GM18517 (cell line): ENCODE measurements at regions not wholly inside any gene's neighbourhood (a gene's known extent, or its start where the extent isn't known, plus 50 kb on each side); places are given as distances from the start of the nearest gene placed in this dataset.
"Not testable (repeated sequence)": the region's sequence is repeated elsewhere in the genome, so short reads cannot be mapped to it uniquely, and the experiment has no call there.

Experiments
- ATAC-seq: cut with Tn5 transposase; IDR thresholded peaks from one replicate; pipeline ENCODE4 v1.9.1; 2021; ENCODE audit warnings: mild to moderate bottlenecking, moderate library complexity; ENCODE audit not compliant: unreplicated experiment

DNA sequence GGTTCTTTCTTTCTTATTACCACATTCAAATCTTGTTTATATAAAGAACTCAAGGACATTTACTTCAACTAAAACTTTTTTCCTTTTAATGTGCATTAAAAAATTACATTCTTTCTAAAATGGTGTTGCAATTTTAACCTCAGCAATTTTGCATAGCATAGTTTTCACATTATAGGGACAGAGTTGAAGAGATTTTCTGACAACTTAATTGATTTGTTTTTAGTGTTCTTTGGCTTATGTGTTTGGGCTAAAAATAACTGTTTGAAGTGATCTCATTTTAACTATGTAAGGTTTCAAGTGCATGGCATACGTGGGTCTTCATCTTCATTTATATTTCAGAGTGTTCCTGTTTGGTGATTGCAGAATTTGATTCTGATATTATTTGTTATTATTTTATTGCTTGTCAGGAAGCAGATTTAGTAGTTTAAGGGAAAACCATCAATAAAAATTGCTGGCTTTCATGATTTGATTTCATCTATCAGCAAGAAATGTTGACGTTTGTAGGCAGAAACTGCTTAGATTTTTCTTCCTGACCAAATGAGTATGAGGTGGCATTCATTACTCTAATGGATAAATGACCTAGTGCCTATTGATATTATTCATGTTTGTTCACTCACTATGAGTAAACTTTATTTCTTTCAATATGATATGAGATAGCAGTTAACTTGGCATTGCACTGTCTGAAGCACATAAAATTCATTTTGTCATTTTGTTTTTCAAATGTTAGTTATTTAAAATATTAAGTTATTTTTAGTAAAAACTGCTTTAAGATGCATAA, 398.4 kb downstream of the NUP35 start:
- no peak for ATAC-seq

DNA sequence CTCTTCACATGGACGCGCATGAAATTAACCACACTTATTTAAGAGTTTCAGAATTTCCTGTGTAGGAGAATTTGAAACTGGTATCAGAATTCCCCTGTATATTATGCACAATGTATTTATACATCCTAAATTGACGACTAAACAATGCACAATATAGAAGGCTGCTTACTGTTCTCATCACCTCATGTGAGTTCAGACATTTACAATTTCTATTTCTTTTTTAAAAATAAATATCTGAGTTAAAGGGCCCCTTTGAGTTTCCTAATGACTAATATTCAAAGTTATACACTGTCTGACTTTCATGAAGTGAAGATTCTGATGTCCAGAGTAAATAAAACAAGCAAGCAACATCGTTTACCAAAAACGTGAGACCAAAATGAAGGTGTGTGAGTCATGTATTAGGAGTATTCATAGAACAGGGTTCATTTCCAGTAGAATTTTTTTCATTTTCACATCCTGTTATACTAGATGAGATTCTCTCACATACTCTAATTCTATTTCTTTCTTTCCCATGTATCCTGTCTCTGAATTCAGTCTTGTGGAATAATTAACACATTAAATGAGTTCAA, 406.2 kb downstream of the NUP35 start:
- ATAC-seq: peak; percentile 83

DNA sequence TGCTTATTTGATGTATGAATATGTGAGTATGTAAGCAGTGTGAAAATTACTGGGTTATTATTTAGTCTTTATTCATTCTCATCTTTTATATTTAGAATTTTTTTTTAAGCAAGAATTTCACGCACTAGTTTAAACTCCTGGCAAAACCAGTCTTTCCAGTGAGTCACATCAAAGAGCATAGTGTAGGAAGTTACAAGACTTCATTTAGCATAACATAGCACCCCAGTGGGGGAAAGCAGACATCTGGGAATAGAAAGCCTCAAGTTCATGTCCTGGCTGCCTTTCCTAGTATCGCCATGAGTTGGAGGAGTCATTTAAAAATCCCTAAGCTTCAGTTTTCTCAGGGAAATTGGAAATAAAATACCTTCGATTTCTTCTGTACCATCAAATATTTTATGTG, 408.3 kb downstream of the NUP35 start:
- ATAC-seq: no peak

DNA sequence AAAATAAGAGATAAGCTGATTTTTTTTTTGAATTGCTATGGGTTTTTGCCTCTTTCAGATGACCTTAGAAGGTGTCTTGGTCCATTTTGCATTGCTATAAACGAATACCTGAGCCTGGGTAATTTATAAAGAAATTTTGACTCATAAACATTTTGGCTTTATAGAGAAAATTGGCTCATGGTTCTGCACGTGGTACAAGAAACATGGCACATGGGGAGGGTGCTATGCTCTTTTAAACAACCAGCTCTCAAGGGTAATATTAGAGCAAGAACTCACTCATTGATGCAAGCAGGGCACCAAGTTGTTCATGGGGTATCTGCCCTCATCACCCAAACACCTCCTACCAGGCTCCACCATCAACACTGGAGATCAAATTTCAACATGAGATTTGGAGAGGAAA, 408.8 kb downstream of the NUP35 start:
- ATAC-seq: no peak

DNA sequence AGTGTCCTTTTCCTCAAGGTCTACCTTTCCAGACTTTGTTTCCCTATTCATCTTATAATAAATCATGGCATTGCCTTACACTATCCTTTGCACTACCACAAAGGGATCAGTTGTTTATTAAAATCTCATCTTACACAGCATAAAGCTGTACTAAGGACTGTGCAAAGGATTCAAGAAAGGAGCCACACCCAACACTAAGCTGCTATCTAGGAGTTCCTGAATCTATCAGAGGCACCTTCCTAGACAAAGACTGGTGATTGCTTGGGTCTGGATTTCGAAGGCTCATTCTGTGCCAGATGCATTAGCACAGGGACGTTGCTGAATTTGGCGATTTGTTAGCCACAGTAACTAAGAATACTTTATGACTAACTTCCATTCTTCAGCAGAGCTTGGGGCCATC, 412.0 kb downstream of the NUP35 start:
- ATAC-seq: no peak

DNA sequence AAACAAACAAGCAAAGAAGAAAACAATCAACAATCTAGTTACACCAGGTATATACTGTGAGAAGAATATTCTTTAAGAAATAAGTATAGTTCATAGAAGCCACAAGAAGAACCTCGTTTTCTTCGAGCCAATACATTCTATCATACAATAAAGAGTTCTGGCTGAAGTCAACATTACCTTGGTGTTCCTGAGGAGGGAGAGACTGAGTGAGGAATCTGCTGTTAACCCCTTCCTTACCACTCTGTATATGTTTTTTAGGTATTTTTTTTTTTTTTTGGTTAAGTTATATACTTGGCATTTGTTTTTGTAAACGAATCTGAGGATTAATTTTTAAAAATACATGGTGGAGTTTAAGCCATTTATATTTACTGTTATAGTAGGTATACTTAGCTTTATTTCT, 412.5 kb downstream of the NUP35 start:
- ATAC-seq: no peak

DNA sequence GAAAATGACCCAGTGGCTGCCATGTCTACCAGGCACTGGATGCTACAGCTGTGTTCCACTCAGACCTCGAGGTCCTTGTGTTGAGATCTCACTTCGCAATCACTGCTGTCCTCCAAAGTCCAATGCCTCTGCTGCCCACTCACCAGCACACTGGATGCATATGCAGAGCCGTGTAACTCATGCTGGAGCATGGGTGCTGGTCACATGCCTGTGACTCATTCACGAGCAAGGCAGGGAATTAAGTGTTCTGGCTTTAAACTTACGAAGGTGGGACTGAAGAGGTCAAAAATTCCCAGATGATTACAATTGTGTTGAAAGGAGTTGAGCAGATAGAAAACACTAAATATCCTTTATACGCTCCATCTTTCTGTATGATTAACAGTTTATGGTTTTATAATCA, 417.5 kb downstream of the NUP35 start:
- no peak for ATAC-seq

DNA sequence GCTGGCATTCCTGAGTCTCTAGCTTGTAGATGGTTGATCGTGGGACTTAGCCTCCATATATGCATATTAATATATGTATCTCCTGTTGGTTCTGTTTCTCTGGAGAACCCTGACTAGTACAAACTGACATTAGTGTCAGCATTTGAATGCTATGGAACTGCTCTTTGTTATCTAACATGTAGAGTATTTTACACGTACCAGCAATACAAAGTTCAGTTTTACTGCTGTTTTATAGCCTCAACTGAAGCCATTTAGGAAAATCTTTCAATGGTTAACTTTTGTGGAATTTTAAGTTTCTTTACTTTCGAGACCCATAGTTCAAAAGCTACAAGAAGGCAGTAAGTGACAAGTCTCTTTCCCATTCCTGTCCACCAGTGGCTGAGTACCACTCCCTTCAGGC, 418.4 kb downstream of the NUP35 start:
- no peak for ATAC-seq

DNA sequence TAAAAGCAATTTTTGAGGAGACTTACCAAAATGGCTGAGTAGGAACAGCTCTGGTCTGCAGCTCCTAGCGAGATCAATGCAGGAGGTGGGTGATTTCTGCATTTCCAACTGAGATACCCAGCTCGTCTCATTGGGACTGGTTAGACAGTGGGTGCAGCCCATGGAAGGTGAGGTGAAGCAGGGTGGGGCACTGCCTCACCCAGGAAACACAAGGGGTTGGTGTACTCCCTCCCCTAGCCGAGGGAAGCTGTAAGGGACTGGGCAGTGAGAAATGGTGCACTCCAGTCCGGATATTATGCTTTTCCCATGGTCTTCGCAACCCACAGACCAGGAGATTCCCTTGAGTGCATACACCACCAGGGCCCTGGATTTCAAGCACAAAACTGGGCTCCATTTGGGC, 419.0 kb downstream of the NUP35 start:
- ATAC-seq: no peak

DNA sequence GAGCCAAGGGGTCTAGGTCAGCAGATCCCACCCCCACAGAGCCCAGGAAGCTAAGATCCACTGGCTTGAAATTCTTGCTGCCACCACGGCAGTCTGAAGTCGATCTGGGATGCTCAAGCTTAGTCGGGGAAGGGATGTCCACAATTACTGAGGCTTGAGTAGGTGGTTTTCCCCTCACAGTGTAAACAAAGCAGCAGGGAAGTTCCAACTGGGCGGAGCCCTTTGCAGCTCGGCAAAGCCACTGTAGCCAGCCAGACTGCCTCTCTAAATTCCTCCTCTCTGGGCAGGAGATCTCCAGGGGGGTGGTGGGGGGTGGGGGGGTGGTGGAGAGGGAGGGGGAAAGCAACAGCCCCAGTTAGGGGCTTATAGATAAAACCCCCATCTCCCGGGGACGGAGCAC, 419.5 kb downstream of the NUP35 start:
- peak; percentile 87 for ATAC-seq

DNA sequence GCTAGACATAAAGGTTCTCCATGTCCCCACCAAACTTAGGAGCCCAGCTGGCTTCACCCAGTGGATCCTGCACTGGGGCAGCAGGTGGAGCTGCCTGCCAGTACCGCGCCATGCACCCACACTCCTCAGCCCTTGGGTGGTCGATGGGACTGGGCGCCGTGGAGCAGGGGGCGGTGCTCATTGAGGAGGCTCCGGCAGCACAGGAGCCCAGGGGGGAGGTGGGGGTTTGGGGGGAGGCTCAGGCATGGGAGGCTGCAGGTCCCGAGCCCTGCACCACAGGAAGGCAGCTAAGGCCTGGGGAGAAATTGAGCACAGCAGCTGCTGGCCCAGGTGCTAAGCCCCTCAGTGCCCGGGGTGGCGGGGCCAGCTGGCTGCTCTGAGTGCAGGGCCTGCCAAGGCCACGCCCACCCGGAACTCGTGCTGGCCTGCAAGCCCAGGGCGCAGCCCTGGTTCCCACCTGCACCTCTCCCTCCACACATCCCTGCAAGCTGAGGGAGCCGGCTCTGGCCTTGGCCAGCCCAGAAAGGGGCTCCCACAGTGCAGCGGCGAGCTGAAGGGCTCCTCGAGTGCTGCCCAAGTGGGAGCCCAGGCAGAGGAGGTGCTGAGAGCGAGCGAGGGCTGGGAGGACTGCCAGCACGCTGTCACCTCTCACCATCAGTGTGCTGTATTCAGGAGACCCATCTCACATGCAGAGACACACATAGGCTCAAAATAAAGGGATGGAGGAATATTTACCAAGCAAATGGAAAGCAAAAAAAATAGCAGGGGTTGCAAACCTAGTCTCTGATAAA, 422.5 kb downstream of the NUP35 start:
- ATAC-seq: not testable (repeated sequence)

DNA sequence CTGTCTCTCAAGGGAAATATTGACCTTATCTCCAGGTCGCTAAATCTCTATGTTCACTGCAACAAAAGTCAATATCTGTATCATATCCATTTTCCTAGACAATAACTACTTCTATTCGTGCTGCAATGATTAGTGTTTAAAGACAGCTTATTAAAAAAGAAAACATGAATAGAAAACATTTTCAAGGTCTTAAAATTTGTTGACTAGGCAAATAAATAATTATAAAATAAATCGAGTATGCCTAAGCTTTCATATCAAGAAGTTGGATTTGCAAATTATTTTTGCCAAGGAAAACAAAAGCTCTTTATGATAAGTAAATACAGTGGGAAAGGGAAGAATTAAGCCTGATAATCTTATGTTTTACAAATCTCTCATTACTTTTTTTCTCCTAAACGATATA, 428.5 kb downstream of the NUP35 start:
- ATAC-seq: no peak

DNA sequence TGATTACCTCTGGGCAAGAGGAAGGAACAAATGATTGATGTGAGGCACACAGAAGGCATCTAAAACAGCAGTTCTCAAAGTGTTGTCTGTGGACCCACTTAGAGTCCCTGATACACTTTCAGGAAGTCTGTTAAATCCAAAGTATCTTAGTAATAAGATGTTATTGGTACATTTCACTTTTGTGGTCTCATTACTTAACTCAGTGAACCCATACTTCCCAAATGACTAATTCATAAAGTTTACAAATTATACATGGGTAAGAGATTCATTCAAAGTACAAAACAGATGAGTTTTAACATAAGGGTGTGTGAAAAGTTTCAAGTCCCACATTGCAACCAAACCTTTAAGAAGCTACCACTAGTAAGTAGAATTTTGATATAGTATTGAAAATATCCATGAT, 440.5 kb downstream of the NUP35 start:
- ATAC-seq: no peak

DNA sequence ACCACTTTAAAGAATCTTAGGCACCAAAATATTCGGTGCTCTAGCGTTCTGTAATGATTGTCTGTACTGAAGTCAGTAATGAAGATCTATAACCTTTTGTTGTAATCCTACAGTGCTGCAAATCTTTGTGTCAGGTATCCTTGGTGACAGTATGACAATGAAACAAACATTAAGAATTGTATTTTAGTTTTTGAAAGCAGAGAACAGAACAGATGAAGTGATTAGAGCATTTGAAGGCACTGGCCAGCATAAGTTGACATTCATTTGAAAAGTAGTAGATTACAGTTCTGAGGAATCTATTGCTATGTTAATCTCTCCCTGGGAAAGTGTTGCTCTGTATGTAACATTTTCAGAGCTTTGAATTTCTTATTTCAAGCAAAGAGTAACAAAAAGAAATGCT, 451.2 kb downstream of the NUP35 start:
- ATAC-seq: no peak

DNA sequence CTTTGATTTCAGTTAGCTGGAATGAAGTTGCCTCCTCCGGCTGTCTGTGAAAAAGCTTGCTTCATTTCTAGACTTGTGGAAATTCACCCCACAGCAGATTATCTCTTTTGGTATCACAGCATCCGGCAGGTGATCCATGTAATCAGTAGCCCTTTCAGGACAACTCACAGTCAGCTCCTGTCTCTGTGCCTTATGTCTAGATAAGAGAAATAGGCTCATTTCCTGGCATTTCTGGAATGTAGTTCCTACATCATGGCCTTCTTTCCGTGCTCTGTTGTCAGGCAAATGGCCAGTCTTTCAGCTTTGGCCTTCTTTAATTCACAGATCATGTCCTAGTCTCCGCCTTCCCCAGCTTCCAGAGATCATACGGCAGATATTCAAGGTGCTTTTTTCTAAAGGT, 455.4 kb downstream of the NUP35 start:
- no peak for ATAC-seq

DNA sequence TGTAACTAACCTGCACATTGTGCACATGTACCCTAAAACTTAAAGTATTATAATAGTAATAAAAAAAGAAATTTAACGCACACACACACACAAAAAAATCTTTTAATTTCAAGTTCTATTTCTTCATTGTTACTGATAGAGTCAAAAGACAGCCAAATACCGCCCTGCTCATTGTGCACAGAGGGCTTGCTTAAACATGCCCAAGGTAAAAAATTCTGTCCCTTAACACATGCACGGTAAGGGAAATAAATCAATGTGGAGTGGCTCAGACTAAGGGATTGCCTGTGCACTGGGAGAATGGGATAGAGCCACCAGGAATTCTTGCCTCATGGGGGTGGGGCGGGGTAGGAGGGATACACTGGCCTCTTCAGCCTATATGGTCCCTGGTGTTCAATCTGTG, 468.0 kb downstream of the NUP35 start:
- no peak for ATAC-seq

DNA sequence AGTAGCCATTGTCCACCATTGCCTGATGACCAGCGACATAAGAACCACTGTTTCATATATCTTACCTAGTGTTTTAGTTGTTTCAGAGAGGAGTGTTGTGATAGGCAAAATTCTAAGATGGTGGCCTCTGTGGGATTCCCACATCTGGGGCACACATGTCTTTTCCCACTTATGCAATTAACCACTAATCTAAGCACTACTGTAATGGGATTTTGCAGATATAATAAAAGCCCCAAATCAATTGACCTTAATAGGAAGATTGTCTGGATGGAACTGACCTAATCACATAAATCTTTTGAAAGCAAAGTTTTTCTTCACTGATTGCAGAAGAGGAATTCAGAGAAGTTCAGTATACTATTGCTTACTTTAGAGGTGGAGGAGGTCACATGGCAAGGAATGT, 469.9 kb downstream of the NUP35 start:
- no peak for ATAC-seq

DNA sequence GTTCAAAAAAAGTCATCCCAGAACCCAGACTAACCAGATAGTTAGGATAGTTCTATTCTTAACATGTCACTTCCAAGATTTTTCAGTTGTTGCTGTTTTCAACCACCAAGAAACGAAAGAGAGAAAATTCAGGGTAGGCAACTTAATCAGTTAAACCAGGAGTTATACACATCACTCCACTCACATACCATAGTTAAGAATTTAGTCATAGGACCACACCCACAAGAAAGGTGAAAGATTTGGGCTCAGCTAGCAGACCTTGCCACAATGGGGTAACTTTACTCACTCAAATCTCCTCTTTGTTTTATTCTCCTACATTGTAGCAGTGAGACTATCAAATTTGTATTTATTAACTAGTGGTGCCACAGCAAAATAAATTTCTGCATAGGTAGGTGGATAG, 473.6 kb downstream of the NUP35 start:
- ATAC-seq: no peak

DNA sequence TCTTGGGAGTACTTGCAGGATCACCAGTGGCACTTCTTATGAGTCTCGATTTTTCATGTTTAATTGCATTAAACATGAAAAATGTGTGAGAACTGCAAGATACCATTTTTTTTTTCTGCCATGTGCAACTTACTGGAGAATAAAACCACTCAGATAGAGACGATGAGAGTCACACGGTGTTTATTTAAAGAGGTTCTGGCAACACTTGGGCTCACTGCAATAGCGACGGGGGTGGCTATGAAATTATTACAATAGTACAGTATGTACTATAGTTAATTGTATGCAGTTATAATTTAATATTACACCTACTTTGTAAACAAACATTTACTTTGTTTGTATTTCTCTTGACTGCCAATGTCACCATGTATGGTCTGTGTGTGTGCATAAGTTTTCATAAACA, 479.8 kb downstream of the NUP35 start:
- no peak for ATAC-seq

DNA sequence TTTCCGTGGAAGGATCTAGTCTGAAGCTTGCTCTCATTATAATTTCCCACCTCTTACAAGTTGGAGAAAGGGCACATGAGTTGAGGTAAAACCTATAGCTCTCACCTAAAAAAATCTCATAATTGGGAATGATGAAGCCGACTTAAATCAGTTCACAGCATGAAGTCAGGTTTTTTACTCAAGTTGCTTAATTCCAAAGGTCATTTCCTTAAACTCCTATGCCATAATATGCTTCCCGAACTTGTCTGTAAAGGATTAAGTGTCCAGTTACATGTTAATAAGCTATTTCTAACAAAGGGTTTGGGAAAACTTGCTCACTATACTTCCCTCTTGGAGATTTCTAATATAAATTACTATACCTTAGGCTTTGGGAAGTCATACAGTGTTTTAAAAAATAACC, 481.2 kb downstream of the NUP35 start:
- ATAC-seq: no peak

DNA sequence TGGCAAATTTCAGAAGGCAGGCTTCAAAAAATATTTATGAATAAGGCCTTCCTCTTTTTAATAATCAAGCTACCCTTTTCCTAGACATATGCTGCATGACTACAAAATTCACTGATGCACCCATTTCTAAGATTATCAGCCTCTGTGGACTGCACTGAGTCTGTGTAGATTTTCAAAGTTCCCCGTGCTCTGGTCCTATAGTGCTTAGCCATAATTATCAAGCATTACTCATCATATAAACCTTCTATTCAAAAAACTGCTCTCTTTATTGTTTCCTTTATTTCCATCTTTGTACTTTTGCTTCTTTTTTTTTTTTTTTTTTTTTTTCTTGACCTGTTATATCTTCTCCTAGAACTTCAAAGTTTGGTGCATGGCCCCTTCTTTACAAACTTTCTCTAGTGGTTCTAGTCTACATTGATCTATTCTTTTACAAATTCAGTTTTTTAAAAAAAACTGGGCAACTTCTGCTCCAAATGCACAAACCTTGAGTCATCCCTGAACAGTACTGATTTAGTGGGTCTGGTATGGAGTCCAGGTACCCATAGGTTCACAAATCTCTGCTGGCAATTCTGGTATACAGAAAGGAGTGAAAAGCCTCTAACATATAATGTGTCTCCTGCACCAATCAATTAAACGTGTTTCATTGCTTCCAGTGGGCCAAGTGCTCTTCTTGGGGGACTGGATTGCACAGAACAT, 481.9 kb downstream of the NUP35 start:
- no peak for ATAC-seq

DNA sequence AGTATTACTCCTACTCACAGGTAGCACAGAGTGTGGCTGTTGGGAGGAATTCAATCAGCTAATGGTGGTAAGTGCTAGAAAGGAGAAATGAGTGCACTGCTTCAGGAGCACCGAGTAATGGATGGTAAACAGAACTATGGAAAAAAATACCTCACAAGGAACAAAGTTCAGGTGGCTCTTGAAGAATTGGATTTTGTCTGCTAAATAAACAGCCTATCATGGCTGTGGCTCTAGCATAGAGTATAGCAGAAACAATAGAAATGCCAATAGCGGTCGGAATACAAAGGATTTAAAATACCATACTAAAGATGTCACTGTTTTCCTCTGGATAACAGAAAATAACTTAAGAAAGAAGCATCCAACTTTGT, 482.5 kb downstream of the NUP35 start:
- ATAC-seq: no peak
